GM18508 (cell line): ENCODE measurements at regions not wholly inside any gene's neighbourhood (a gene's known extent, or its start where the extent isn't known, plus 50 kb on each side); places are given as distances from the start of the nearest gene placed in this dataset.

Source experiments
- ATAC-seq: cut with Tn5 transposase; IDR thresholded peaks from one replicate; pipeline ENCODE4 v1.9.1; 2021; ENCODE audit warnings: moderate number of reproducible peaks; ENCODE audit not compliant: insufficient read depth, unreplicated experiment

DNA sequence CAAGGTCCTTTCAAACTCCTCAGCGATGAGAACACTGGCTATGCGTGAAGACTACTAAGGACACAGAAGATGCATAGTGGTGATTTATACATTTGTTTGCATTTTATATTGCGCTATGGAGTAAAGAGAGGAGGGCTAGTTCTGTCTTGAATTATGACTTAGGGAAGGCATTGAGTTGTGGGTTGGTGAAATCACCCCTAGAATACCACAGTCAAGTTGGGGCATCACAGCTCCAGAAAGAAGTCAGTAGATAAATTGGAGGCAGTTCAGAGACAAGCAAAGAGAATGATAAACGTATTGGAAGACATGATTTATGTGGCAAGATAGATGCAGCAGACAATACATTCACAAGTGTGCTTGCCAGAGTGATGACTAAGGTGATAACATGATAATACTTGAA, 460.4 kb downstream of the EPHA4 start:
- ATAC-seq, result no peak

DNA sequence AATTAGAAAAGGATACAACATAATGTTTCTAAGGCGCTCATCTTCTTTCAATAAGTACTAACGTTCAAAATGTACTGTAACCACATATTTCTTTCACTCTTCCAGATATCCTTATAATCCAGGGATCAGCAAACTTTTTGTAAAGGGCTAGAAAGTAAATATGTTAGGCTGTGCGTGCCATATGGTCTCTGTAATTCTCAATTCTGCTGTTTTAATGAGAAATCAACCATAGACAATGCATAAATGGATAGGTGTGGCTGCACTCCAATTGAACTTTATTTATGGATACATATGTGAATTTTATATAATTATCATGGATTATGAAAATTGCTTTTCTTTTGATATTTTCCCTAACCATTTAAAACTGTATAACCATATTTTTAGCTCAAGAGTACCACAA, 459.4 kb downstream of the EPHA4 start:
- ATAC-seq, result no peak

DNA sequence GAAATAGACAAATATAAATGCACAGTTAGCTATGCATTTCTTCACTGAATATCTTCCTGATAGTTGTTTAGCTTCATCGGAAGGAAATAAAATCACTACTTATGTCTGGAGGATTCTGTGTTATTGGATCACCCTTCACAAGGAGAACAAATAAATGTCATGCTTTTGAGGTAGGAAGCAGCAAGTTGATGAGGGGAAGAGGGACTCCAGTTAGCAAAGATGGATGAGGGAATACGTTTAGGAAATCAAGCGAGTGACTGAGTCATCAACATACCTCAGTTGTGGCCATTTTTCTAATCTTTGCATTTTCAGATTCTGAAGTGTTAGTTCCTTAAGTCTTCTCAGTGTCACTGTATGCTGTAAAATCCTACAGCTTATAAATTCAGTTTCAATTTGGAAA, 456.2 kb downstream of the EPHA4 start:
- no peak for ATAC-seq

DNA sequence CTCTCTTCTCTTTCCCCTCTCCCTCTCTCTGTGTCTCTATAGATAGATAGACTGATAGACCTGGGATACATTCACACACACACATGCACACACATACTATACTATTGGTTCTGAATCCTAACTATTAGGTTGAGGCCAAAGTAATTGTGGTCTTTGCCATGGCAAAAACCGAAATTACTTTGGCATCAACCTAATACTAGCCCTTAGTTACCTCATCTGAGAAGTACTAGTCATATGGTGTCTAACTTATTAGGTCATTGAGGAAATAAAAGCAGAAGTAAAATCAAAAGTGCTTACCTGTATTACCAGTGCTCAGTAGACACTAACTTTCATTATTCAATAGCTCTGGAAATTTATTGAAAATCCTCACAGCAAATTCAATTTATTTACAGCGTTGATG, 451.5 kb downstream of the EPHA4 start:
- peak; percentile 99 for ATAC-seq

DNA sequence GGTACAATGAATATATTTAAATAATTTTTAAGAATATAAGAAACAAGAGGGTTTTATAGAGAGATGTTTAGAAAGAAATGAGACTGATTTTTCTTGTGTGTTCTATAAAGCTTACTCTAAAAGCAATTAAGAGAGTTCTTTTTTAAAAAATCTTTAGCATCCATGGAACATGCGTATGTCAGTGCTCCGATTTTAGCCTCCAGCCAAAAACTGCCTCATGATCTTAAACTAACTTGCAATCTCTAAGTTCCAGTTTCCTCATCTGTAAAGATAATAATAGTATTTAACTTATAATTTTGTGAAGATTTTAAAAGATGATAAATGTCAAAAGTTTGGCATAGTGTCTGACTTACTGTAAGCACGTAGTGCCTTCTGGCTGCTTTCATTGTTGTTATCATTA, 448.7 kb downstream of the EPHA4 start:
- no peak for ATAC-seq

DNA sequence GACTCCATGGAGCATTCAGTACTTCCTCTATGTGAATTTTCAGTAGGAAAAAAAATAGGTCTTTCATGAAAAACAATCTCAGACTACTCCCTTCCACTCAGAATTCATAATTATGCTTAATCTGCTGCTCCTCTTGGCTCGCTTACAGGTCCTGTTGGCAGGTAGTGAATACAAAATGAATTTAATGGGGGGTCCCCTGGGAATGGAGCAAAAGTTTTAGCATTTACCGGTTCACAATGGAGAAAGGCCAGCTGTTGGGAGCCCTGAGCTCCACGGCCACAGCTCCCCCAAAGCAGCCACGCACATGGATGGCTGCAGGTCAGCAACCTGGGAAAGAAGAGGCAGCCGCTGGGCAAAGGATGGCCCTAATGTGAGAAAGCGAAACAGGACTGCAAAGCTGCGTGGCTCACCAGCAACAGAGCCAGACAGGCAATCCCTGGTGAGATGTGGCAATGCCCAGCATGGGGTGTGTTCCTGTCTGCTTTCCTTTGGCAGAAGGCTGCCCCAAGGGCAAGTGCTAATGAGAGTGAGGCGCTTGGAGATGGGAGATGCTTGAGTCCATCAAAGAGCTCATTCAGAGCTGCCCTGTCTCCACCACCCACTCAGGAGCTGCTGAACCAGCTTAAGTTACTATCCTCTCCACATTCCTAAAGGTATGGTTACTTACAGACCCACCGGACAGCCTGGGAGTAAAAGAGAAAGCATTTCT, 447.4 kb downstream of the EPHA4 start:
- no peak for ATAC-seq

DNA sequence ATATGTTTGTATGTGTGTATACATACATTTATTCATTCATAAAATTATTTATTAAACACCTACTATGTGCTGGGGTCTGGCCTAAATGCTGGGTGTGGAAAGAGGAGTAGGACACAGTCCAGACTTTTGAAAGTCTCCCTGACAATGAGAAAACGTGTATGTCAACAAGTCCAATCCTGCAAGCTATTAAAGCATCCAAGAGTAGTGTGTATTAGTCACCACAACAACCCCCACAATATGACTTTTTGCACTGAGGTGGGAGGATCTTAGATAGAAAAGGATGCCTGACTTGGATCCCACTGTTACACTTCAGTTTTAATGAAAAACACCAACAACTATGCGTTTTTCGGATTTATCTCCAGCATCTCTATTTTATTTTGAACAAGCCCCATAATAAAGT, 446.4 kb downstream of the EPHA4 start:
- ATAC-seq, result no peak

DNA sequence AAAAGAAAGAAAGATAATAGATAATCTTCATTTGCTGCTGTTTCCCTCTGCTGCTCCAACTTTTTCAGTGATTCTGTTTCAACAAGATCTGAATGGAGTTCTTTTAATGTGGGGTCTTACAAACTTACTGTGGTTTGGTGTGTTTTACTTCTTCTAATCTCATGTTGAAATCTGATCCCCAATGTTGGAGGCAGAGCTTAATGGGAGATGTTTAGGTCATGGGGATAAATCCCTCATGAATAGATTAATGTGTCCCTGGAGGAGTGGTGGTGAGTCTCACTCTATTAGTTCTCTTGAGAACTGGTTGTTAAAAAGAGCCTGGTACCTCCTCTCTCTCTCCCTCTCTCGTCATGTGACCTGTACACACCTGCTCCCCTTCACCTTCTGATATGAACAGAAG, 442.4 kb downstream of the EPHA4 start:
- no peak for ATAC-seq

DNA sequence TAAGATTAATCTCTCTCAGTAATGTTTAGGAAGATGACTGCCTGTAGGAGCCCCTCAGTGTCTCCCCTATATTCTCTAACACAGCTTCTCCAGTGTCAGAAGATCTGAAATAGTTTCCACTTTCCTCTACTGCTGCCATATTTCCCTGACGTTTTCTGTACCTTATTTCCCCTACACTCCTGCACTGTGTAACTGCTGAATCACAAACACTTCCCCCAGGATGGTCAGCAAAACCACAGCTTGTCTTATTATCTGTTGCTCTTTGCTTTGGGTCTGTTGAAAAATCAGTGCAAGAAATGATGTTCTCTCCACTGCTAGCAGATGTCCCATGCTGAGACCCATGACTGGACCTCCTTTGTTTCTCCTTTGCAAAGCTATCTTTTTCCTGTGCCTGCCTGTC, 441.7 kb downstream of the EPHA4 start:
- ATAC-seq, result no peak

DNA sequence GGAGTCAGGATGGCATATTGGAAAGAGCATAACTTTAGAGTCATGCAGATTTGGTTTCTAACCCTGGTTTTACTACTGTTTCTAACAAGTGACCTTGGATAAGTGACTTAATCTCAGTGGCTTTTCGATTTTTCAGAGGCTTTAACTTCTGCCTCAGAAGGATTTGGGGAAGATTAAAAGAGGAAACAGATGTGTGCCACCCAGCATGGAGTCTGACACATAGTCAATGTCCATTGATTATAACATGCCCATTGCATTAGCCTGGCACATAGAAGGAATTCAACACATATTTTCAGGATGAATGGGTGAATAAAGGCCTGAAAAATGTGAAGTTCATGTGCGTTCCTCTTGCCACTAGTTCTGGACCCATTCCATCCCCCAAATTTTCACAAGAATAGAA, 438.2 kb downstream of the EPHA4 start:
- no peak for ATAC-seq

DNA sequence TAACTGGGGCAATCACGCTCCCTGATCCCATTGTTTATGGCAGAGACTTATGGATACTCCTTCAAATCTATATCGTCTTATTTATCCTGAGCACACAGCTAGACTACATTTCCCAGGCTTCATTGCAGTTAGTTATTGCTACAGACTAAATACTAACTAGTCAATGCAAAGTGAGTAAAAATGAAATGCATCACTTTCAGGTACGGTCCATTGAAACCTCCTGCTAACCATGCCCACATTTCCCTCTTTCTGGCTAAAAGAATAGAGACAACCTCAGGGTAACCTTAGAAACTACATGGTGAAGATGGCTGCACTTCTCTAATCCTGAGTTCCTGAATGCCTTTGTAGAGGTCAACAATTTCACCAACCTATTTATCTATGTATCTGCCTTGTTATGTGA, 437.4 kb downstream of the EPHA4 start:
- peak; percentile 48 for ATAC-seq

DNA sequence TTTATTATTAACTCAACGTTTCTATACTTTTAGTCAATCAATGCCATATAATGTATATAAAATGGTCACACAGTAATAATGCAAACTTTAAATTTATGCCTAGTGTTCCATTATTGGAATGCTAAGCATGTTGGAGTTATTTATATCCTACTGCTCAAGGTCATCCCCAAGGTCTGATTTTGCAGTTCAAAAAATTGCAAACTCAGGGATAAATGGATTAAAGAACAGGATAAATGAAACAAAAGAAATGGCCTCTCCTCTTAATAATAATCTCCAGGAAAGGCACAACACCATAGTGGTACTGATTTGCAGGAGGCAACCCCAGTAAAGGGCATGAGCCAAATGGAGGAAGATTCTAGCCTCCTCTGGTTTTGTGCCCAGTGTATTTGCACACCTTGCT, 436.4 kb downstream of the EPHA4 start:
- no peak for ATAC-seq

DNA sequence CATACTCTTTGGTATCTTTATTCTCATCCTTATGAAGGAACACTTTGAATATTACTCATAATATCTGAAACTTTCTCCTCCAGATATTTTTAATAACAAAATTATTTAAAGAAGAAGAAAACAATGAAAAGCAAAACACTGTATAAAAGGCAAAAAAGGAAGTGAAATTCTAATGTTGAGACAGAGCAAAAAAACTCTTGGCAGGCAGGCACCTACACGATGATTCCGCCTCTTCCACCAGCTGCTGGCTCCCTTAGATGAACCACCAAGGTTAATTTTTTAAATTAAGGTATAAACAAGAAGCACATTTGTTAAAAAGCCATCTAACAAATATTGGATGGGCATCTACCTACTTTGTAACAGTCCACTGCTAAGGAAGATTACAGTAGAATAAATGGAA, 434.7 kb downstream of the EPHA4 start:
- no peak for ATAC-seq

DNA sequence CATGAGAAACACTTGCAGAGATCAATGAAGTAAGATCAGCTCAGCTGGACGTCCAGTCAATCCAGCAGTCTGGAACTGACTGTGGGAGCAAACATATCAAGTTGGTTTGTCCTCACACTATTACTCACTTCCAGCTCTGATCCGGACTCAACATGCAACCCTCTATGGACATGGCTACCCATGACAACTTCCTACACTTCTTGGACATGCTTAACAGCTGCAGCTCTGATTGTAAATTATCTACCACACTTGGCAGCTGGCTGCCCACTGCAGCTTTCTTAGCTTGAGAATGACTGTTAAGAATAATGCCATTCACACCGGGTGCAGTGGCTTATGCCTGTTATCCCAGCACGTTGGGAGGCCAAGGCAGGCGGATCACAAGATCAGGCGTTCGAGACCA, 429.8 kb downstream of the EPHA4 start:
- ATAC-seq, result no peak

DNA sequence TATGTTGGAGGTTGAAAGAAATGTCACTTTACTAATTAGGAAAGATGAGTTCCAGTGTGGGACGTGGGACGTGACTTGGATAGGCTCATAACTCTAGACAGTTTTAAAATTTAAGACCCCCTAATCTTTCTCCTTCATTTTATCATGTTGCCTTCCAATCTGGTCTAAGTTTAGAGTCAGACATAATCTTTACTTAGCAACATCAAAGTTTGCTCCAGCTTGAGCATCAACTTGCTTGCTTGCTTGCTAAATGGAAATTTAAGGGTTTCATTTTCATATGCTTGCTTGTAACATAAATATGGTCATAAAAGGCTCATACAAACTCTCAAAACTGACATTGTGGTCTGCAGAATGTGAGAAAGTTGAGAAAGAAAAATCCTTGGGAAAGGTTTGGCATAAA, 428.9 kb downstream of the EPHA4 start:
- ATAC-seq, result no peak

DNA sequence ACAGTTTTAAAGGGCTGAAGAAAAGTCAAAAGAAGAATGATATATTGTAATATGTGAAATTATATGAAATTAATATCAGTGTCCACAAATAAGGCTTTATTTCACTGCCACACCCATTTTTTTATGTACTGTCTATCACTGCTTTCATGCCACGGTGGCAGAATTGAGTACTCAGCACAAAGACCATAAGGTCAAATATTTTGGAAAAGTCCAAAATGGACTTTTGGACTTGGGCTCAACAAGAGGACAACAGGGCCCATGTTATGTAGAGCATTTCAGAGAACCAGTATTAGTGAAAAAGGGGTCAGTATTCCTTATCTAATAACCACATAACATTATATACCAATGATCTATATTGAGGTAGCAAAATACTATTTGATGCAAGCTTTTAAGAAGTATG, 427.2 kb downstream of the EPHA4 start:
- ATAC-seq, result no peak

DNA sequence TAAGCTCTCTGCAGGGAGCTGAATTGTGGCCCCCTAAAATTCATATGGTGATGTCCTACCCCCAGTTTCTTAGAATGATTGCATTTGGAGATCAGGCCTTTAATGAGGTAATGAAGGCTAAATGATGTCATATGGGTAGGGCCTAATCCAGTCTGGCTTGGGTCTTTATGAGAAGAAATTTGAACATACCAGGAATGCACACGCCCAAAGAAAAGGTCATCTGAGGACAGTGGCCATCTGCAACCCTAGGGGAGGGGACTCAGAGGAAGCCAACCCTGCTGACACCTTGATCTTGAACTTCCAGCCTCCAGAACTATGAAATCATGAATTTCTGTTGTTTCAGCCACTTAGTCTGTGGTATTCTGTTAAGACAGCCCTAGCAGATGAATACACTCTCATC, 426.7 kb downstream of the EPHA4 start:
- no peak for ATAC-seq

DNA sequence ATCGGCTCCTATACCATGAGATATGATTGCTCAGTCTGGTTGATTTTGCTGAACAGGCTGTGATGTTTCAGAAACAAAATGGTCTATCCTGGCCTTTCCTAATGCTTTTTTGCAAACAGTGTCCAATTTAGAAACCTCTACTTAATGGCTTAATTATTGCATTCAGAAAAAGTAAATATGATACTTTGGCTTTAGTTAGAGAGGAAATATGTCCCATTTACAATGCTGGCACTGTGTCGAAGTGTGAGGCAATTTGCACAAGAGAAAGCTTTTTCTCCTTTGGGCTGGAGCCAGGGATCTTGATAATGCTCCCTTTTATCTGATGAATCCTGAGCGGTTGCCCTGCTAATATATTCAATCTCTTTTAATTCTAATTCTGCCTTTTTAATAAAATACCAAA, 418.9 kb downstream of the EPHA4 start:
- no peak for ATAC-seq

DNA sequence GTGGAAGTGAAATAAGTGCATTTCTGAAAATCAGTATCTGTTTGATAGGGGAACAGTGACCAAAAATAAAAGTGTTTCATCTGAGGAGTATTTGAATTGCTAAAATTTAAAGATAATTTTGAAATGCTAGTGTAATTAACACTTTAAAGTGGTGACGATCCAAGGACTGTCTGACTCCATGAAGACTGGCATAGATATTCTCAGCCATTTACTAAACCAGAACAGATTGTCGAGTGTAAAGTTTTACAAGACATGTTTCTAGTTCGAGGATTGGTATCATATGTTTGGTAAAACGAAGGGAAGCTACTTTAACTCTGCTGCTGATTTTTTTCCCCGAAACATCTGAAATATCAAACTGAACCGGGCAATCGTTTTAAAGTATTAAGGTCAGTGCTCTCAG, 417.9 kb downstream of the EPHA4 start:
- ATAC-seq, result no peak

DNA sequence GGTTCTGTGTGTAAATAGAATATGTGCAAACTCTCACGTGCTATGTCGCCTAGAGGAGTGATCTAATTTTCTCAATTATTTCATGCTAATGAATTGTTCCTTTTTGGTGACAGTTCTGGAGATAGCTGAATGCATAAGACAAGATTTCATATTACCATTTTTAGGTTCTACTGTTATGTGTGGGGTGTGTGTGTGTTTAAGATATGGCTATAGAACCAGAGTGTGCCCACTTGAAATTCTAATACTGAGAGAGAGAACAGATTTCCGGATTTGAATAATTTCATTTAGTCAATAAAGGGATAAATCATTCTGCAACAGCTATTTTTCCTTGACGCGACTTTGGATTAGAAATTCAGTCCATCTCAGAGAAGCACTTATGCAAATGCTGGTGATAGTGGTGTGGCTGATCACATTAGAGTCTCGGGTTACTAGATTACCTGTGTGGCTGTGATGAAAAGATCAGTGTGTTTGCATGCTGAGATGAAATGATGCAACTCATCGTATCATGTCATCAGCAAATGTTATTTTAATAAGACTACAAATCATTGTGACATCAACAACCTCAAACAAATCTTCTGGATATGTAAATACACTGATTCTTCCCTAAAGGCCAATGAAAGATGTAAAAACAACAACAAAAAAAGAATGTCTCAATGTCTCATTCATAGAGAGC, 415.9 kb downstream of the EPHA4 start:
- no peak for ATAC-seq

DNA sequence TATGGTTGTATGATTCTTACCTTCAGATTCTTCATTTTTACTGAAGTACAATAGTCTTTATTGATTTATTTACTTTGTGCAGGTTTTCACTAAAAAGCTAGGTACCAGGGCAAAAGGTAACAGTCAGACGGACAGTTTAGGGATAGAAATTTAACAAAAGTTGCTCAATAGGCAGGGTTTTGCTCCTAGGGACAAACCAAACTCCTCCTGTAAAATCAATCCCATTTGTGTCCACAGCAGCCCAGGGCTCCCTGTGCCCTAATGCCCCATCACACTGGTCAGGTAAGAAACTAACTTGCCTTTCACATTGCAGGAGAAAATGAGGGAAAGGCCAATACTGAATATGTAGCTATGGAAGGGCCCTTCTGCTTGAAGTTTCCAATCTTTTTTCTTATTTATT, 410.9 kb downstream of the EPHA4 start:
- ATAC-seq, result no peak

DNA sequence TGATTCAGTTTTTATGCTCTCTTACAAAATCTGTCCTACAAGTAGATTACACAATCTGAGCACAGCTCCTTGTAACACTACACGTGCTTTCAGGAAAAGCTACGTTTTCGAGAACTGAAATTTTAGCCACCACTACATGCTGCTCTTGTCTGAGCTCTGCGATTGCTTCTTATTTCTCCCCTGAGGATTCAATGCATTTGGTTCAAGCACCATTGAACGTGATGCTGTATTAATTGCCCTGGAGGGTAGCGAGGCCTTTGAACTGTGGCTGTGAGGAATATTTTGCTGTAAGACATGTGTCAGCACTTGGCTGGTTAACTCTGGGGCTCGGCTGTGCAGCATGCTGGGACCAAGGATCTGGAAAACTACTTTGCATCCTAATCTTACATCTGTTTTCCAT, 405.8 kb downstream of the EPHA4 start:
- no peak for ATAC-seq
